GM21723 (cell line): ENCODE measurements at regions not wholly inside any gene's neighbourhood (a gene's known extent, or its start where the extent isn't known, plus 50 kb on each side); places are given as distances from the start of the nearest gene placed in this dataset.
"Not testable (repeated sequence)": the region's sequence is repeated elsewhere in the genome, so short reads cannot be mapped to it uniquely, and the experiment has no call there.

Source experiments
- ATAC-seq: cut with Tn5 transposase; IDR thresholded peaks from one replicate; pipeline ENCODE4 v1.9.1; 2021; ENCODE audit warnings: mild to moderate bottlenecking, moderate library complexity; ENCODE audit not compliant: unreplicated experiment

- no peak for ATAC-seq
These were observed 527.6 kb downstream of the DIPK2A start for GRCh38 chr3:144499001-144499930.

- ATAC-seq = no peak
These were observed 529.8 kb downstream of the DIPK2A start for GRCh38 chr3:144501467-144501866.

- ATAC-seq = no peak
These were observed 530.8 kb downstream of the DIPK2A start for GRCh38 chr3:144502402-144502801.

- not testable (repeated sequence) for ATAC-seq
These were observed 534.8 kb downstream of the DIPK2A start for GRCh38 chr3:144506375-144506774.

- no peak for ATAC-seq
These were observed 539.7 kb downstream of the DIPK2A start for GRCh38 chr3:144511346-144511745.

- ATAC-seq = no peak
These were observed 544.4 kb downstream of the DIPK2A start for GRCh38 chr3:144516026-144516425.

- no peak for ATAC-seq
These were observed 545.0 kb downstream of the DIPK2A start for GRCh38 chr3:144516589-144516988.

- ATAC-seq = no peak
These were observed 549.5 kb downstream of the DIPK2A start for GRCh38 chr3:144521131-144521530.

- ATAC-seq = no peak
These were observed 550.8 kb downstream of the DIPK2A start for GRCh38 chr3:144522456-144522855.

GRCh38 chr3:144523396-144523795, 551.8 kb downstream of the DIPK2A start:
- ATAC-seq = no peak

GRCh38 chr3:144524531-144524930, 552.9 kb downstream of the DIPK2A start:
- ATAC-seq = no peak

GRCh38 chr3:144529566-144529965, 557.9 kb downstream of the DIPK2A start:
- ATAC-seq = no peak

GRCh38 chr3:144544871-144545270, 573.2 kb downstream of the DIPK2A start:
- no peak for ATAC-seq

- no peak for ATAC-seq
These were observed 574.9 kb downstream of the DIPK2A start for GRCh38 chr3:144546539-144546938.

- no peak for ATAC-seq
These were observed 576.7 kb downstream of the DIPK2A start for GRCh38 chr3:144548346-144548745.

GRCh38 chr3:144549166-144549565, 577.5 kb downstream of the DIPK2A start:
- no peak for ATAC-seq

- ATAC-seq = no peak
These were observed 580.9 kb downstream of the DIPK2A start for GRCh38 chr3:144552346-144553057.

- ATAC-seq = no peak
These were observed 581.7 kb downstream of the DIPK2A start for GRCh38 chr3:144553301-144553700.

GRCh38 chr3:144554889-144555288, 583.3 kb downstream of the DIPK2A start:
- ATAC-seq = no peak

- peak; percentile 96 for ATAC-seq
These were observed 584.8 kb downstream of the DIPK2A start for GRCh38 chr3:144556392-144556791.

- ATAC-seq = no peak
These were observed 585.9 kb downstream of the DIPK2A start for GRCh38 chr3:144557515-144557914.

GRCh38 chr3:144564011-144564410, 592.4 kb downstream of the DIPK2A start:
- no peak for ATAC-seq
